Mucosa of descending colon (tissue), 3 donors: ENCODE measurements at regions not wholly inside any gene's neighbourhood (a gene's known extent, or its start where the extent isn't known, plus 50 kb on each side); places are given as distances from the start of the nearest gene placed in this dataset.
"Not testable (repeated sequence)": the region's sequence is repeated elsewhere in the genome, so short reads cannot be mapped to it uniquely, and the experiment has no call there.

Experiments
- ATAC-seq: fragments of 200-7000 bp; cut with Tn5 transposase; one replicate; pipeline ENCODE4 v1.9.1; 2020; ENCODE audit warnings: mild to moderate bottlenecking, moderate library complexity
- DNase-seq, 3 donors: peaks; one replicate each; pipeline ENCODE4 v3.0.0-alpha.2; 2020
- H3K36me3 ChIP-seq: fragments of 200-600 bp; one replicate; pipeline ENCODE4 v1.8.0; 2021; ENCODE audit warnings: low read depth, mild to moderate bottlenecking
- H3K4me1 ChIP-seq: fragments of 200-600 bp; one replicate; pipeline ENCODE4 v1.8.0; 2021; ENCODE audit warnings: low read depth, mild to moderate bottlenecking
- H3K4me3 ChIP-seq: fragments of 200-600 bp; one replicate; pipeline ENCODE4 v1.8.0; 2021; ENCODE audit warnings: mild to moderate bottlenecking
- H3K9me3 ChIP-seq: fragments of 200-600 bp; one replicate; pipeline ENCODE4 v1.8.0; 2021; ENCODE audit warnings: mild to moderate bottlenecking
- intact Hi-C, 2 donors: fragments of 100-400 bp; cut with DNase I in 1 of 2; cut with micrococcal nuclease in 1 of 2; formaldehyde crosslinking; loops; one replicate each; pipeline versions ENCODE4 v1.11.0 to v1.11.1; 2022; cut with DNase I, micrococcal nuclease
- TF ChIP-seq, protein P1 (sequence below): fragments of 200-600 bp; IDR thresholded peaks from one replicate; pipeline ENCODE4 v1.8.0; 2022; ENCODE audit warnings: antibody characterized with exemption, mild to moderate bottlenecking
- donor health status: DM: no; HTN: no; CAD: no; lungs with moderate emphysema.
- donor health status: DM: no; HTN: no; CAD: no.
- donor health status: DM: no; HTN: yes; CAD: no.

DNA sequence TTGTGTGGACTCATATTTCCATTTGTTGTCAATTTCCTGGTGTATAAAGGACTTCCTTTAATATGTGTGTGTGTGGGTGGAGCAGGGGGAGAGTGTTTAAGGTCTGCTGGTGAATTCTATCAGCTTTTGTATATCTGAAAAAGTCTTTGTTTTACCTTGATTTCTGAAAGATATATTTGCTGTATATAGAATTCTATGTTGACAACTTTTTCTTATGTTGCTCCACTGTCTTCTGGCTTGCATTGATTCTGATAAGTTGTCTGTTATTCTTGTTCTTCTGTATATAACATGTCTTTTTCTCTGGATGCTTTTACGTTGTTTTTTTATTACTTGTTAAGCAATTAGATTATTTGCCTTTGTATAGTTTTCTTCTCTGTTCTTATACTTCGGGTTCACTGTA is 90.0 kb upstream of the CEP162 start:
- Histone ChIP-seq H3K36me3 (no peaks in the 10 kb centered on the region), H3K4me3 (no peak overlapping the region), H3K4me1 (no peaks in the 10 kb centered on the region), H3K9me3 (no peaks in the 10 kb centered on the region)
- intact Hi-C loops = no loop called here
- no peak for ATAC-seq
- DNase-seq = no peak
- TF ChIP-seq, protein P1, sequence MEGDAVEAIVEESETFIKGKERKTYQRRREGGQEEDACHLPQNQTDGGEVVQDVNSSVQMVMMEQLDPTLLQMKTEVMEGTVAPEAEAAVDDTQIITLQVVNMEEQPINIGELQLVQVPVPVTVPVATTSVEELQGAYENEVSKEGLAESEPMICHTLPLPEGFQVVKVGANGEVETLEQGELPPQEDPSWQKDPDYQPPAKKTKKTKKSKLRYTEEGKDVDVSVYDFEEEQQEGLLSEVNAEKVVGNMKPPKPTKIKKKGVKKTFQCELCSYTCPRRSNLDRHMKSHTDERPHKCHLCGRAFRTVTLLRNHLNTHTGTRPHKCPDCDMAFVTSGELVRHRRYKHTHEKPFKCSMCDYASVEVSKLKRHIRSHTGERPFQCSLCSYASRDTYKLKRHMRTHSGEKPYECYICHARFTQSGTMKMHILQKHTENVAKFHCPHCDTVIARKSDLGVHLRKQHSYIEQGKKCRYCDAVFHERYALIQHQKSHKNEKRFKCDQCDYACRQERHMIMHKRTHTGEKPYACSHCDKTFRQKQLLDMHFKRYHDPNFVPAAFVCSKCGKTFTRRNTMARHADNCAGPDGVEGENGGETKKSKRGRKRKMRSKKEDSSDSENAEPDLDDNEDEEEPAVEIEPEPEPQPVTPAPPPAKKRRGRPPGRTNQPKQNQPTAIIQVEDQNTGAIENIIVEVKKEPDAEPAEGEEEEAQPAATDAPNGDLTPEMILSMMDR = no peak

DNA sequence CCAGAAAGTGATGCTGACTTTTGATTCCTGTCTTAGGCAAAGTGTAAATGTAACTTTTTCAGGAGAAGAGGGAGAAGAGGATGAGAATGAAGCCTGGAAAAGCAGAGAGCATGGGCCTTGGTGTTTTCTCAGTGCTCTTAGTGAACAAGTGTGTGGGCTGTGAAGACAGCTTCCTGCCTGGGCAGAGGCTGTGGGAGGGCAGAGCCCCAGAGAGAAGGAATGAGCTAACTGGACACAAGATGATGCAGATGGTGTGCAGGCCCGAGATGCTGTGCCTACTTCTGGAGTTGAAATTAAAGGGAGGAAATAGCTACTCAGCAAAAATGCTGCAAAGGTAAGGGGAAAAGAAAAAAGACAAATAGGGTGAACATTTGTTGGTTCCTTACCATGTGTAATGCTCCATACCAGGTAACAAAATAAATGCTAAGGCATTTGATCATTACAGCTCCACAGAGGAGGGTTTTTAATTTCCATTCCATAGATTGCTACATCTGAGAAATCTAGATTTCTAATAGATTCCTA is 87.0 kb upstream of the CEP162 start:
- Histone ChIP-seq H3K9me3 (no peaks in the 10 kb centered on the region), H3K4me3 (no peak overlapping the region), H3K4me1 (no peaks in the 10 kb centered on the region), H3K36me3 (no peaks in the 10 kb centered on the region)
- TF ChIP-seq, protein P1 = no peak
- intact Hi-C loops = no loop called here
- ATAC-seq = no peak
- DNase-seq = no peak

DNA sequence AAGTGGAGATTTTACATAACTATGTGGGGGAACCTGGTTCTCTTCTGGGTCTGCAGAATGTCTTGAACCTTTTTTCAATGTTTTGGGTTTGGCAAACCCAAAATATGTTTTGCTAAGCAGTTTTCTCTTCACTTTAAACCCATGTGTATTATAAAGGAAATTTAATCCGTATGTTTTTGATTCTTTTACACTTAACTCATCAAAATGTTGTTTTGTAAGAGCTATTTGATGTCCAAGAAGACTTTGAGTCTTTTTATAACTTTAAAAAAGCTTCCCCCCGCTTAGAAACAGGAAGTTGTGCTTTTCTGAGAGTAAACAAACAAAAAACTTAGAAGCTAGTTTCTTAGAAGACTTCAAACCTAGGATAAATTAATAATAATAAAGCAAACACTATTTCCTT is 81.9 kb upstream of the CEP162 start:
- DNase-seq (no peak), ATAC-seq (no peak)
- Histone ChIP-seq H3K4me1 (no peaks in the 10 kb centered on the region), H3K36me3 (no peaks in the 10 kb centered on the region), H3K9me3 (no peaks in the 10 kb centered on the region), H3K4me3 (no peak overlapping the region)
- intact Hi-C loops = no loop called here
- TF ChIP-seq, protein P1 = no peak

DNA sequence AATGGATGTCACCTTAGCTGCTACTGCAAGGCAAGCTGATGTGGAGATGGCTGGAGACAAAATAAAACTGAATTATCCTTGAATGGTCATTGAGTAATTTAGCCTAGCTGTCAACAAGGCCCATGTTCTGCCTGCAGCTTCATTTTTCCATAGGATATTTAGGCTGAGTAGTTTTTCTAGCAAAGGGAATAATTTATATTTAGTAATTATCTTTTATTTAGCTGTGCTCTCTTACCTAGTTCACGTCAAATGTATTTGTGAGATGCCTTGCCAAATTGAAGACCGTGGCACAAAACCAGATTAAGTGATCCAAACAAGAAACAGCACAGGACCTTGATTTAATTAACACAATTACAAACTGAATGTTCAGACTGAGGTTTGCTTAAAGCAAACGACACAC is 77.4 kb upstream of the CEP162 start:
- no peaks in the 10 kb centered on the region for H3K9me3 ChIP-seq
- no peaks in the 10 kb centered on the region for H3K4me1 ChIP-seq
- DNase-seq = no peak
- intact Hi-C loops = no loop called here
- ATAC-seq = no peak
- no peak overlapping the region for H3K4me3 ChIP-seq
- no peaks in the 10 kb centered on the region for H3K36me3 ChIP-seq
- TF ChIP-seq, protein P1 = no peak

DNA sequence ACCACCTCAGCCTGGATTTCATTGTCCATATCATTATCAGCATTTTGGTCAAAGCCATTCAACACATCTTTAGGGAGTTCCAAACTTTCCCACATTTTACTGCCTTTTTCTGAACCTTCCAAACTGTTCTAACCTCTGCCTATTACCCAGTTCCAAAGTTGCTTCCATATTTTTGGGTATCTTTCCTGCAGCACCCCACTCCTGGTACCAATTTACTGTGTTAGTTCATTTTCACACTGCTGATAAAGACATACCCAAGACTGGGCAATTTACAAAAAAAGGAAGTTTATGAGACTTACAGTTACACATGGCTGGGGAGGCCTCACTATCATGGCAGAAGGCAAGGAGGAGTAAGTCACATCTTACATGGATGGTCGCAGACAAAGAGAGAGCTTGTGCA is 63.6 kb upstream of the CEP162 start:
- H3K36me3 ChIP-seq, H3K4me3 ChIP-seq, H3K4me1 ChIP-seq, DNase-seq, ATAC-seq, intact Hi-C loops: not testable (repeated sequence)
- peaks cover 18% of the 10 kb centered on the region for H3K9me3 ChIP-seq

DNA sequence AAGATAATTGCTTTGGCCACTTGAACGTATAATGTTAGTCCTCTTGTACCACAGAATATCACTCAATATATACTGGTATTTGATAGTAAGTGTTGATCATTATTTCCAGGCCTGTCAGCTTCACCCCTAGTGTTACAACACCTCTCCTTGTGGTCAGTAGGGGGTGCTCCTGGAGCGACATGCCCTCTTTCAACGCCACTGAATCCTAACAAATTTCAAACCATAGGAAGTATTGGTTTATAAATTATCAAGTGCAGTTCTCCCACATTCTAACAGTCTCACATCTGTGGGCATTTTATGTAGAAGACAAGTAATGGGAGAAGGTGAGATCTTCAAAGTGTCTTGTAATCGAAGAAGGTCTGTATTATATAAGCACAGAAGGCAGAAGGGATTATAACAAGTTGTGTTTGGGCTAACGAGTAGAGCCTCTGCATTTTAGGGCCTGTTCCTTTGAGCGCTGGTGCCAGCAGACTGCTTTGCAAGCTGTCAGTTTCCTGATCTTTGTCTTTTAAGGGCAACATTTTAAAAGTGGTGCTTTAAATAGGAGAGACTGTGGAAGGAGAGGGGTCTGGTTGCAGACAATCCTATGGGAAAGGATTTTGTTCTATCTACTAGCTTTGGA is 57.1 kb upstream of the CEP162 start:
- TF ChIP-seq, protein P1 = no peak
- no peaks in the 10 kb centered on the region for H3K4me1 ChIP-seq
- H3K36me3 ChIP-seq = no peaks in the 10 kb centered on the region
- intact Hi-C loops = no loop called here
- no peak overlapping the region for H3K4me3 ChIP-seq
- no peak for DNase-seq
- ATAC-seq = no peak
- H3K9me3 ChIP-seq = no peaks in the 10 kb centered on the region
